Type B pancreatic cell (in vitro differentiated cells): ENCODE measurements at regions not wholly inside any gene's neighbourhood (a gene's known extent, or its start where the extent isn't known, plus 50 kb on each side); places are given as distances from the start of the nearest gene placed in this dataset.
A peak's percentile ranks its signal among the peaks of the same experiment; 100 is the strongest.

Source experiments
- DNase-seq: peaks from one replicate; pipeline ENCODE4 v3.0.0; 2021; ENCODE audit warnings: mixed read lengths; ENCODE audit not compliant: unreplicated experiment; ENCODE audit errors: extremely low spot score
- H3K27ac Mint-ChIP-seq: 2 replicates; pipeline ENCODE4 v1.8.0; 2021; ENCODE audit warnings: mild to moderate bottlenecking, mixed read lengths
- H3K27me3 Mint-ChIP-seq: 2 replicates; pipeline ENCODE4 v1.8.0; 2021; ENCODE audit warnings: mixed read lengths
- H3K36me3 Mint-ChIP-seq: 2 replicates; pipeline ENCODE4 v1.8.0; 2021; ENCODE audit warnings: mixed read lengths
- H3K4me1 Mint-ChIP-seq: one replicate; pipeline ENCODE4 v1.8.0; 2021; ENCODE audit warnings: mixed read lengths; ENCODE audit not compliant: unreplicated experiment
- H3K4me3 Mint-ChIP-seq: 2 replicates; pipeline ENCODE4 v1.8.0; 2021; ENCODE audit warnings: mild to moderate bottlenecking, mixed read lengths
- H3K9me3 Mint-ChIP-seq: 2 replicates; pipeline ENCODE4 v1.8.0; 2021; ENCODE audit warnings: mixed read lengths
- TF ChIP-seq, protein P1 (sequence below): fragments of 200-600 bp; sonication (generic); conservative IDR thresholded peaks from 2 replicates; pipeline ENCODE4 v1.5.0; 2021; ENCODE audit warnings: antibody characterized with exemption, mild to moderate bottlenecking

DNA sequence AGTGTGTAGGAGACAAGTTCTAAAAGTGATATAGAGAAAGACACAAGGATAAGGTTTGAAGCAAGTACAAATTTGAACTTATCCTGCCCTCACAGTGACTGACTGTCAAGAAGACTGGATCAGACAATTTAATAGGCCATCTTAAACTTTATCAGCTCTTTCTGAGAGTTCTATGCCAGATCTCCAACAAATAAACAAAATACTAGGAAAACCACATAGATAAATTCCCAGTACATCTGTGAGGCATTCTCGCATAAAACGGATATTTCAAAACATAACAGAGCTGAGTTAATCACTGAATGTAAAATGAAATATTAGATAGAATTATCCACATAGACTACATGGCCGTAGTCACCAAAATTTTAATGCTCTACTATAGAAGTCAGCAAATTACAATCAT lies 120.9 kb upstream of the LUZP2 start:
- no peaks in the 10 kb centered on the region for H3K36me3 Mint-ChIP-seq
- H3K4me1 Mint-ChIP-seq = no peaks in the 10 kb centered on the region

DNA sequence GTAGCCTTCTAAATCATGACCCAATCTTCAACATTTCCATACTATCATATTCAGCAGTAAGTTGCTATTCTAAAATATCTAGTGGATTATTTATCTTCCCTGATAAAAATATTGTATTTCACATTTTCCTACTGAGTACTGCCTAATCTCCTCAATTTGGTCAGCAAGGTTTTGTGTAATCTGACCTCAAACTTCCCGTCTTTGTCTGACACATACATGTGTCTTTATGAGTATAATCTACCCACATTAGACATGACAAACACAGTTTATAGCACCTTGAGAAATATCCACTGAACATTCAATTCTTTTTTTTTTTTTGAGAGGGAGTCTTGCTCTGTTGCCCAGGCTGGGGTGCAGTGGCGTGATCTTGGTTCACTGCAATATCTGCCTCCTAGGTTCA lies 113.7 kb upstream of the LUZP2 start:
- Mint-ChIP-seq H3K4me1 (no peaks in the 10 kb centered on the region), H3K27me3 (no peaks in the 10 kb centered on the region)
- TF ChIP-seq, protein P1, sequence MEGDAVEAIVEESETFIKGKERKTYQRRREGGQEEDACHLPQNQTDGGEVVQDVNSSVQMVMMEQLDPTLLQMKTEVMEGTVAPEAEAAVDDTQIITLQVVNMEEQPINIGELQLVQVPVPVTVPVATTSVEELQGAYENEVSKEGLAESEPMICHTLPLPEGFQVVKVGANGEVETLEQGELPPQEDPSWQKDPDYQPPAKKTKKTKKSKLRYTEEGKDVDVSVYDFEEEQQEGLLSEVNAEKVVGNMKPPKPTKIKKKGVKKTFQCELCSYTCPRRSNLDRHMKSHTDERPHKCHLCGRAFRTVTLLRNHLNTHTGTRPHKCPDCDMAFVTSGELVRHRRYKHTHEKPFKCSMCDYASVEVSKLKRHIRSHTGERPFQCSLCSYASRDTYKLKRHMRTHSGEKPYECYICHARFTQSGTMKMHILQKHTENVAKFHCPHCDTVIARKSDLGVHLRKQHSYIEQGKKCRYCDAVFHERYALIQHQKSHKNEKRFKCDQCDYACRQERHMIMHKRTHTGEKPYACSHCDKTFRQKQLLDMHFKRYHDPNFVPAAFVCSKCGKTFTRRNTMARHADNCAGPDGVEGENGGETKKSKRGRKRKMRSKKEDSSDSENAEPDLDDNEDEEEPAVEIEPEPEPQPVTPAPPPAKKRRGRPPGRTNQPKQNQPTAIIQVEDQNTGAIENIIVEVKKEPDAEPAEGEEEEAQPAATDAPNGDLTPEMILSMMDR = no peak

More for the DNA sequence above, 120.9 kb upstream of the LUZP2 start:
- no peaks in the 10 kb centered on the region for H3K27me3 Mint-ChIP-seq
- H3K9me3 Mint-ChIP-seq = no peaks in the 10 kb centered on the region
- H3K27ac Mint-ChIP-seq = no peak overlapping the region
- no peak overlapping the region for H3K4me3 Mint-ChIP-seq
- TF ChIP-seq, protein P1 = no peak
- DNase-seq = no peak

DNA sequence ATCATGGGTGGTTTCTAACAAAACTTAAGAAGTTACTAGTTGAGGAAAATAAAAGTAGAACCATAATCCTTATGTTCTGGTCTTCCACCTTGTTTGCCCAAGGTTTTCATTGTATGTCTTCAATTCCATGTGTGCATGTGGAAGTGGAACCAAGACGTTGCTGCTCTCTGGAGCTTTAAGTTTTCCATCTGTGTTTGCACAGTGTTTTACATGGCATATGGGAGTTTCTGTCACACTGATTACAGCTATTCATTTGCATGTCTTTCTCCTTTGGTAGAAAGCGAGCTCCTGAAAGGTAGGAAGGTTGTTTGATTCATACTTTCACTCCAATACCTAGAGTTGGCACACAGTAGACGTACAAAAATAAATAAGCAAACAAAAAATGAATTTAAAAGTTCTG lies 112.6 kb upstream of the LUZP2 start:
- H3K4me1 Mint-ChIP-seq = no peaks in the 10 kb centered on the region
- TF ChIP-seq, protein P1 = no peak
- no peaks in the 10 kb centered on the region for H3K9me3 Mint-ChIP-seq
- DNase-seq = no peak
- no peak overlapping the region for H3K4me3 Mint-ChIP-seq
- no peaks in the 10 kb centered on the region for H3K36me3 Mint-ChIP-seq
- H3K27ac Mint-ChIP-seq = no peak overlapping the region
- H3K27me3 Mint-ChIP-seq = no peaks in the 10 kb centered on the region

More for the DNA sequence above, 113.7 kb upstream of the LUZP2 start:
- no peaks in the 10 kb centered on the region for H3K36me3 Mint-ChIP-seq
- no peak overlapping the region for H3K4me3 Mint-ChIP-seq
- DNase-seq = no peak
- no peak overlapping the region for H3K27ac Mint-ChIP-seq
- H3K9me3 Mint-ChIP-seq = no peaks in the 10 kb centered on the region

DNA sequence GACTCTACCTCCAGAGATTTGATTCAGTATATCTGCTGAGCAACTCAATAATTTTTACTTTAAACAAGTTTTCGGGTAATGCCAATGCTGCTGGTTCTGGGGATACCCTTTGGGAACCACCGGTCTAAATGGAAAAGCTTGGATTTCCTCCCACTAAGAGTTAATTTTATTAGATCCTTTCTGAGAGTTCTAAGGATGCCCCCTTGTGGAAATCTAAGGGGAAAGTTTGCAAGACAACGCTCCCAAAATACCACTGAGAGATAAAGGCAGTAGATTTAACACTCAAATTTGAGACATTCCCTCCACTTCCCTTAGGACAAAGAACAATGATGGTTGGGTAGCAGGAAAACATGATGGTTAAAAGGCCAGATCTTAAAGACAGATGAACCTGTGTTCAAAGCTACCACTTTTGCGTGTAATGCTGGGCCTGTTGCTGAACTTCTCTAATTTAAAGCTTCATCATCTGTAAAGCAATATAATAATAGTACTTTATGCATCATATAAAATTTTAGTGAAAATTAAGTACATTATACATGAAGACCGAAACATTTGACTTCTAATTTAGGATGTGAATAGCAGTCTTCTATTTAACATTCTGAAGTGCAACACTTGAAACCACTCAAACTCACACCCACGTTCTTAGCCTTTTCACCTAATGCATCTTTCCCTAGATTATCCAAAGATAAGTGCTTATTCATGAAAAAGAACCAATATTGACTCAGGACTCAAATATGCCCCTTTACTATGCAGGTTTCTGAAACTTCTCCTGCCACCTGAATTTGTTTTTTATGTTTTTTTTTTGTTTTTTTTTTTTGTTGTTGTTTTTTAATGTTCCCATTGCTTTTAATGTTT lies 110.1 kb upstream of the LUZP2 start:
- DNase-seq = no peak
- TF ChIP-seq, protein P1 = peak; percentile 75
- no peaks in the 10 kb centered on the region for H3K36me3 Mint-ChIP-seq

DNA sequence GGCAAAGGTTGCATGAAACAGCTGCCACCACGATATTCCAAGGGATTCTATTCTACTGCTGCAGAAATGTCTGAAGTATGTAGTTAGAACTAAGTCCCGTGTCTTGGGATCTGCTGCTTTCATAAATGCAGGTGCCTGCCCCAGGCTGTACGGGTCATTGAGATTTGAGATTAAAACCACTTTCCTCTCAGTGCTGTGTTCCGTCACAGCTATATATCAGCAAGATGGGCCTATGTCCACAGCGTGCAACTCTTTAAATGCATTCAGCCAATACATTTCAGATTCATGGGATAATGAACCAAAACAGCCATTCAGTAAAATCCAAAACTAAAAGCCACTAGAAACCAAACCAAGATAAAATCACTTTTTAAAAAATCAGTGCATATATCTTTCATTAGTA lies 107.3 kb upstream of the LUZP2 start:
- DNase-seq = no peak
- H3K36me3 Mint-ChIP-seq = no peaks in the 10 kb centered on the region
- no peaks in the 10 kb centered on the region for H3K27me3 Mint-ChIP-seq
- H3K9me3 Mint-ChIP-seq = no peaks in the 10 kb centered on the region
- no peak overlapping the region for H3K27ac Mint-ChIP-seq
- no peaks in the 10 kb centered on the region for H3K4me1 Mint-ChIP-seq
- TF ChIP-seq, protein P1 = no peak
- no peak overlapping the region for H3K4me3 Mint-ChIP-seq

More for the DNA sequence above, 110.1 kb upstream of the LUZP2 start:
- Mint-ChIP-seq H3K4me3 (no peak overlapping the region), H3K4me1 (no peaks in the 10 kb centered on the region), H3K27ac (no peak overlapping the region), H3K27me3 (no peaks in the 10 kb centered on the region), H3K9me3 (no peaks in the 10 kb centered on the region)
